Testis (tissue), 2 donors: ENCODE measurements at regions not wholly inside any gene's neighbourhood (a gene's known extent, or its start where the extent isn't known, plus 50 kb on each side); places are given as distances from the start of the nearest gene placed in this dataset.

ENCODE experiments used
- CTCF ChIP-seq, 3 experiments: fragments of 450-650 bp in 2 of 3; fragments of 200-600 bp in 1 of 3; sonication (generic) in 1 of 3; IDR thresholded peaks; one replicate each; pipeline ENCODE4 v1.5.1; 2016 to 2019; ENCODE audit warnings: antibody characterized with exemption in 3 of 3, mild to moderate bottlenecking in 2 of 3, moderate library complexity in 1 of 3
- POLR2A ChIP-seq: fragments of 450-650 bp; IDR thresholded peaks from one replicate; pipeline ENCODE4 v1.6.1; 2017; ENCODE audit warnings: antibody characterized with exemption, mild to moderate bottlenecking, moderate library complexity

GRCh38 chr14:23903442-23903841 is 50.1 kb upstream of the DHRS4 start:
- TF ChIP-seq POLR2A: no peak
- no peak for TF ChIP-seq CTCF (IDR thresholded peaks at IDR 0.05)
